ENCODE measurements at regions not wholly inside any gene's neighbourhood (a gene's known extent, or its start where the extent isn't known, plus 50 kb on each side); places are given as distances from the start of the nearest gene placed in this dataset.

DNA sequence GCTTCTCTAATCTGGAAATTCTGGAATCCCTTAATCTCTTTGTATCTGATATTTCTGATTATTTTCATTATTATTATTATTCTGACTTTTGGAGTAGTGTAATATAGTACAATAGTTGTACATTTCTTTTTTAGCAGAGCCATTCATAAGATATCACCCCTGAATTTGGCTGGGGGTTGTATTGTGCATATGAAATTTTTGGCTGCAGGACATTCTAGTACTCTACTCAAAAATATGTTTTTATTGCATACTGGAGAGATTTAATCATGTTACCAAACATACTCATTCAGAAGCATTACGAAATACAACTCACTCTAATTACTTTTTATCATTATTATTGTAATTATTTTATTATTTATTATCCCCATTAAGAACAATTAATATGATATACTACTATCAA, 589.7 kb upstream of the KCNMB2 start:
- Histone ChIP-seq H4K20me1 (replicated peaks in 1 of 2; ENCODE audit: control insufficient read depth in 1 of 2, insufficient read depth in 2 of 2, low read length in 2 of 2) (no peaks in the 10 kb centered on the region), H3K4me1 (replicated peaks in 1 of 4; ENCODE audit: control insufficient read depth in 3 of 4, insufficient read depth in 4 of 4, low read length in 3 of 4) (0 out of 7 replicates have a peak, but pooled peaks cover 0 to 3% (median 0%) of the 10 kb centered on the region in 4 experiments), H3K23ac (ENCODE audit: insufficient read length) (no peak overlapping the region), H3K27ac (ENCODE audit: low read depth, low read length) (no peak overlapping the region), H2BK5ac (ENCODE audit: low read depth, low read length) (no peak overlapping the region), H3K9me3 (ENCODE audit: insufficient read depth in 2 of 2, low read depth in 1 of 2, low read length in 1 of 2) (no peaks in the 10 kb centered on the region), H3K23me2 (ENCODE audit: low read depth, low read length) (no peaks in the 10 kb centered on the region), H4K5ac (ENCODE audit: insufficient read length, low read depth, low read length) (no peak overlapping the region), H2BK20ac (ENCODE audit: low read length) (no peak overlapping the region), H2AK5ac (ENCODE audit: low read depth, low read length) (no peak overlapping the region), H3K4ac (replicated peaks; ENCODE audit: insufficient read length, low read depth, low read length) (no peak overlapping the region), H2AFZ (ENCODE audit: low read length) (no peak overlapping the region), H3K27me3 (replicated peaks in 1 of 4; ENCODE audit: control insufficient read depth in 3 of 4, extremely low read depth in 1 of 4, insufficient read depth in 3 of 4, low read length in 3 of 4) (peaks cover 0 to 1% (median 0%) of the 10 kb centered on the region in 4 experiments; a peak in 1 of 7 replicates), H3K4me3 (ENCODE audit: extremely low read depth in 1 of 4, insufficient read depth in 2 of 4, low read depth in 3 of 4, low read length in 4 of 4) (no peak overlapping the region), H3K79me2 (ENCODE audit: control insufficient read depth in 1 of 2, insufficient read depth in 2 of 2, low read length in 2 of 2) (no peaks in the 10 kb centered on the region), H2BK15ac (ENCODE audit: low read length) (no peak overlapping the region), H2BK120ac (replicated peaks; ENCODE audit: low read depth, low read length) (no peak overlapping the region), H3K4me2 (ENCODE audit: insufficient read depth in 1 of 2, low read depth in 2 of 2, low read length in 2 of 2) (no peak overlapping the region), H3K14ac (ENCODE audit: insufficient read length) (no peak overlapping the region), H3K9ac (replicated peaks in 1 of 4; ENCODE audit: extremely low read depth in 1 of 4, low read depth in 3 of 4, low read length in 3 of 4) (no peak overlapping the region), H2BK12ac (ENCODE audit: low read depth, low read length) (no peak overlapping the region), H3K56ac (replicated peaks; ENCODE audit: insufficient read length, low read depth, low read length) (no peak overlapping the region), H4K8ac (ENCODE audit: extremely low read depth, insufficient read depth, low read length) (no peak overlapping the region), H3K18ac (ENCODE audit: extremely low read depth, low read length) (no peak overlapping the region), H3K36me3 (ENCODE audit: control insufficient read depth in 2 of 4, insufficient read depth in 4 of 4, low read length in 3 of 4) (no peaks in the 10 kb centered on the region), H3K79me1 (ENCODE audit: low read depth, low read length) (no peaks in the 10 kb centered on the region), H4K91ac (replicated peaks; ENCODE audit: insufficient read length, low read length) (no peak overlapping the region)
- WGBS, 2 experiments (ENCODE audit: extremely low coverage in 1 of 2, insufficient coverage in 1 of 2, insufficient read length in 1 of 2, insufficient replicate concordance in 2 of 2, low coverage in 1 of 2, low lambda C conversion rate in 2 of 2, missing lambda C conversion rate in 1 of 2): 91% methylated on average over 1 of the region's 1 CpG; no CpG with 5 or more reads in 1 of the 2 experiments
- ChIA-PET CTCF (ENCODE audit: partially characterized antibody) (interaction anchor here (0.7 kb wide), 1 partner anchor 158 kb away, joined by 3 read pairs; no protein-coding TSS in a partner anchor), POLR2A (ENCODE audit: partially characterized antibody) (no interaction called here)
- no peak for TF ChIP-seq YY1 (IDR thresholded peaks at IDR 0.05; ENCODE audit: low read depth, low read length)
- TF ChIP-seq BRCA1 (IDR thresholded peaks at IDR 0.05; ENCODE audit: low read depth, low read length): no peak
- TF ChIP-seq CBX8 (IDR thresholded peaks at IDR 0.05; ENCODE audit: borderline replicate concordance, low read depth, low read length): no peak
- no peak for TF ChIP-seq TBP (IDR thresholded peaks at IDR 0.05; ENCODE audit: low read depth, low read length)
- no peak for TF ChIP-seq RBBP5 (IDR thresholded peaks at IDR 0.05; ENCODE audit: borderline replicate concordance, low read depth, low read length)
- TF ChIP-seq ASH2L (IDR thresholded peaks at IDR 0.05; ENCODE audit: low read length): no peak
- FAIRE-seq: no peak
- no peak for DNase-seq (ENCODE audit: low read depth in 1 of 2, low spot score in 2 of 2)
